ENCODE measurements at regions not wholly inside any gene's neighbourhood (a gene's known extent, or its start where the extent isn't known, plus 50 kb on each side); places are given as distances from the start of the nearest gene placed in this dataset.

GRCh38 chr15:69881766-69882165 lies 216.0 kb downstream of the TLE3 start:
- no peak overlapping the region for H3K18ac ChIP-seq (ENCODE audit: low read depth in 1 of 2, low read length in 2 of 2)
- no peak overlapping the region for H3K27ac ChIP-seq (ENCODE audit: low read length, poor library complexity, severe bottlenecking)
- no peak overlapping the region for H2BK12ac ChIP-seq (ENCODE audit: low read length in 2 of 2)
- H2AK5ac ChIP-seq (ENCODE audit: low read length, severe bottlenecking) = no peak overlapping the region
- no peak overlapping the region for H4K91ac ChIP-seq (ENCODE audit: low read length)
- no peak overlapping the region for H3K23ac ChIP-seq (ENCODE audit: low read length in 2 of 2)
- H2BK15ac ChIP-seq (ENCODE audit: low read depth, poor library complexity, severe bottlenecking) = no peak overlapping the region
- H3K79me1 ChIP-seq (replicated peaks; ENCODE audit: low read length, poor library complexity, severe bottlenecking) = no peaks in the 10 kb centered on the region
- DNase-seq = no peak
- H3K4me1 ChIP-seq (ENCODE audit: control insufficient read depth, insufficient read depth, low read depth, low read length) = peaks cover 2% of the 10 kb centered on the region
- peaks cover 5% of the 10 kb centered on the region for H3K9me3 ChIP-seq (ENCODE audit: control insufficient read depth, low read length)
- no peak overlapping the region for H3K4ac ChIP-seq (ENCODE audit: low read depth in 1 of 2, low read length in 2 of 2)
- H2BK120ac ChIP-seq (ENCODE audit: low read depth, low read length) = no peak overlapping the region
- H3K27me3 ChIP-seq (ENCODE audit: control insufficient read depth in 1 of 2, insufficient read depth in 1 of 2, low read length in 2 of 2) = peaks cover 46 to 48% of the 10 kb centered on the region in 2 experiments
- no peak overlapping the region for H3K4me3 ChIP-seq (ENCODE audit: insufficient read depth in 1 of 2, low read depth in 1 of 2, low read length in 2 of 2)
- no peak overlapping the region for H4K8ac ChIP-seq (ENCODE audit: low read length)
- 81% methylated on average over 10 of the region's 10 CpGs for WGBS
- no peak overlapping the region for H3K9ac ChIP-seq (ENCODE audit: low read length)
- H2BK5ac ChIP-seq (ENCODE audit: low read depth, low read length, poor library complexity, severe bottlenecking) = no peak overlapping the region
- no peaks in the 10 kb centered on the region for H3K36me3 ChIP-seq (ENCODE audit: control insufficient read depth in 1 of 2, insufficient read depth in 2 of 2, low read depth in 1 of 2, low read length in 2 of 2)
- H2AFZ ChIP-seq (ENCODE audit: low read depth, low read length) = no peak overlapping the region
- H3K14ac ChIP-seq (ENCODE audit: low read length in 2 of 2) = no peak overlapping the region
- no peak overlapping the region for H3K4me2 ChIP-seq (ENCODE audit: low read length, poor library complexity, severe bottlenecking)

- H3K4me1 ChIP-seq (ENCODE audit: control insufficient read depth, insufficient read depth, low read depth, low read length) = peaks cover 2% of the 10 kb centered on the region
- no peak overlapping the region for H3K14ac ChIP-seq (ENCODE audit: low read length in 2 of 2)
- peaks cover 5% of the 10 kb centered on the region for H3K9me3 ChIP-seq (ENCODE audit: control insufficient read depth, low read length)
- no peak overlapping the region for H2BK5ac ChIP-seq (ENCODE audit: low read depth, low read length, poor library complexity, severe bottlenecking)
- H3K18ac ChIP-seq (ENCODE audit: low read depth in 1 of 2, low read length in 2 of 2) = no peak overlapping the region
- no peak overlapping the region for H2AFZ ChIP-seq (ENCODE audit: low read depth, low read length)
- H2AK5ac ChIP-seq (ENCODE audit: low read length, severe bottlenecking) = no peak overlapping the region
- H3K4me3 ChIP-seq (ENCODE audit: insufficient read depth in 1 of 2, low read depth in 1 of 2, low read length in 2 of 2) = no peak overlapping the region
- no peak overlapping the region for H4K91ac ChIP-seq (ENCODE audit: low read length)
- H3K27me3 ChIP-seq (ENCODE audit: control insufficient read depth in 1 of 2, insufficient read depth in 1 of 2, low read length in 2 of 2) = peaks cover 54 to 55% of the 10 kb centered on the region in 2 experiments
- H3K36me3 ChIP-seq (ENCODE audit: control insufficient read depth in 1 of 2, insufficient read depth in 2 of 2, low read depth in 1 of 2, low read length in 2 of 2) = no peaks in the 10 kb centered on the region
- no peak overlapping the region for H3K23ac ChIP-seq (ENCODE audit: low read length in 2 of 2)
- H2BK15ac ChIP-seq (ENCODE audit: low read depth, poor library complexity, severe bottlenecking) = no peak overlapping the region
- no peak overlapping the region for H3K4ac ChIP-seq (ENCODE audit: low read depth in 1 of 2, low read length in 2 of 2)
- no peak overlapping the region for H3K27ac ChIP-seq (ENCODE audit: low read length, poor library complexity, severe bottlenecking)
- H4K8ac ChIP-seq (ENCODE audit: low read length) = no peak overlapping the region
- DNase-seq = no peak
- no peak overlapping the region for H3K9ac ChIP-seq (ENCODE audit: low read length)
- no peak overlapping the region for H2BK120ac ChIP-seq (ENCODE audit: low read depth, low read length)
- no peak overlapping the region for H3K4me2 ChIP-seq (ENCODE audit: low read length, poor library complexity, severe bottlenecking)
- no peaks in the 10 kb centered on the region for H3K79me1 ChIP-seq (replicated peaks; ENCODE audit: low read length, poor library complexity, severe bottlenecking)
- no peak overlapping the region for H2BK12ac ChIP-seq (ENCODE audit: low read length in 2 of 2)
- WGBS = 98% methylated on average over 2 of the region's 2 CpGs
Observed at GRCh38 chr15:69883306-69883705, 214.4 kb downstream of the TLE3 start.

- H3K27ac ChIP-seq (ENCODE audit: low read length, poor library complexity, severe bottlenecking) = no peak overlapping the region
- H3K18ac ChIP-seq (ENCODE audit: low read depth in 1 of 2, low read length in 2 of 2) = no peak overlapping the region
- no peak overlapping the region for H3K23ac ChIP-seq (ENCODE audit: low read length in 2 of 2)
- H3K4me3 ChIP-seq (ENCODE audit: insufficient read depth in 1 of 2, low read depth in 1 of 2, low read length in 2 of 2) = no peak overlapping the region
- H2AK5ac ChIP-seq (ENCODE audit: low read length, severe bottlenecking) = no peak overlapping the region
- no peaks in the 10 kb centered on the region for H3K79me1 ChIP-seq (replicated peaks; ENCODE audit: low read length, poor library complexity, severe bottlenecking)
- DNase-seq = no peak
- H3K14ac ChIP-seq (ENCODE audit: low read length in 2 of 2) = no peak overlapping the region
- H2BK12ac ChIP-seq (ENCODE audit: low read length in 2 of 2) = no peak overlapping the region
- H4K91ac ChIP-seq (ENCODE audit: low read length) = no peak overlapping the region
- H3K4ac ChIP-seq (ENCODE audit: low read depth in 1 of 2, low read length in 2 of 2) = no peak overlapping the region
- no peak overlapping the region for H3K4me2 ChIP-seq (ENCODE audit: low read length, poor library complexity, severe bottlenecking)
- no peak overlapping the region for H2BK5ac ChIP-seq (ENCODE audit: low read depth, low read length, poor library complexity, severe bottlenecking)
- H2AFZ ChIP-seq (ENCODE audit: low read depth, low read length) = no peak overlapping the region
- peaks cover 10% of the 10 kb centered on the region for H3K9me3 ChIP-seq (ENCODE audit: control insufficient read depth, low read length)
- H3K27me3 ChIP-seq (ENCODE audit: control insufficient read depth in 1 of 2, insufficient read depth in 1 of 2, low read length in 2 of 2) = peaks cover 63 to 76% of the 10 kb centered on the region in 2 experiments
- 36% methylated on average over 18 of the region's 19 CpGs for WGBS
- H2BK15ac ChIP-seq (ENCODE audit: low read depth, poor library complexity, severe bottlenecking) = no peak overlapping the region
- H4K8ac ChIP-seq (ENCODE audit: low read length) = no peak overlapping the region
- H3K36me3 ChIP-seq (ENCODE audit: control insufficient read depth in 1 of 2, insufficient read depth in 2 of 2, low read depth in 1 of 2, low read length in 2 of 2) = no peaks in the 10 kb centered on the region
- peaks cover 2% of the 10 kb centered on the region for H3K4me1 ChIP-seq (ENCODE audit: control insufficient read depth, insufficient read depth, low read depth, low read length)
- H3K9ac ChIP-seq (ENCODE audit: low read length) = no peak overlapping the region
- H2BK120ac ChIP-seq (ENCODE audit: low read depth, low read length) = no peak overlapping the region
Observed at GRCh38 chr15:69885173-69885955, 212.4 kb downstream of the TLE3 start.

- H3K23ac ChIP-seq (ENCODE audit: low read length in 2 of 2) = no peak overlapping the region
- H2AK5ac ChIP-seq (ENCODE audit: low read length, severe bottlenecking) = no peak overlapping the region
- WGBS = 68% methylated on average over 3 of the region's 4 CpGs
- H4K8ac ChIP-seq (ENCODE audit: low read length) = no peak overlapping the region
- H2BK12ac ChIP-seq (ENCODE audit: low read length in 2 of 2) = no peak overlapping the region
- H3K4me1 ChIP-seq (ENCODE audit: control insufficient read depth, insufficient read depth, low read depth, low read length) = no peaks in the 10 kb centered on the region
- peaks cover 65 to 80% of the 10 kb centered on the region in 2 experiments for H3K27me3 ChIP-seq (ENCODE audit: control insufficient read depth in 1 of 2, insufficient read depth in 1 of 2, low read length in 2 of 2)
- no peak overlapping the region for H3K4ac ChIP-seq (ENCODE audit: low read depth in 1 of 2, low read length in 2 of 2)
- no peak overlapping the region for H3K27ac ChIP-seq (ENCODE audit: low read length, poor library complexity, severe bottlenecking)
- H2AFZ ChIP-seq (ENCODE audit: low read depth, low read length) = no peak overlapping the region
- peaks cover 18% of the 10 kb centered on the region for H3K9me3 ChIP-seq (ENCODE audit: control insufficient read depth, low read length)
- H3K14ac ChIP-seq (ENCODE audit: low read length in 2 of 2) = no peak overlapping the region
- no peak overlapping the region for H3K9ac ChIP-seq (ENCODE audit: low read length)
- no peak overlapping the region for H3K4me3 ChIP-seq (ENCODE audit: insufficient read depth in 1 of 2, low read depth in 1 of 2, low read length in 2 of 2)
- H2BK5ac ChIP-seq (ENCODE audit: low read depth, low read length, poor library complexity, severe bottlenecking) = no peak overlapping the region
- no peak overlapping the region for H2BK120ac ChIP-seq (ENCODE audit: low read depth, low read length)
- H3K18ac ChIP-seq (ENCODE audit: low read depth in 1 of 2, low read length in 2 of 2) = no peak overlapping the region
- H2BK15ac ChIP-seq (ENCODE audit: low read depth, poor library complexity, severe bottlenecking) = no peak overlapping the region
- H3K79me1 ChIP-seq (replicated peaks; ENCODE audit: low read length, poor library complexity, severe bottlenecking) = no peaks in the 10 kb centered on the region
- no peak overlapping the region for H4K91ac ChIP-seq (ENCODE audit: low read length)
- H3K4me2 ChIP-seq (ENCODE audit: low read length, poor library complexity, severe bottlenecking) = no peak overlapping the region
- H3K36me3 ChIP-seq (ENCODE audit: control insufficient read depth in 1 of 2, insufficient read depth in 2 of 2, low read depth in 1 of 2, low read length in 2 of 2) = no peaks in the 10 kb centered on the region
- DNase-seq = no peak
Observed at GRCh38 chr15:69887009-69887408, 210.7 kb downstream of the TLE3 start.
